H9 (cell line): ENCODE measurements at regions not wholly inside any gene's neighbourhood (a gene's known extent, or its start where the extent isn't known, plus 50 kb on each side); places are given as distances from the start of the nearest gene placed in this dataset.

ENCODE experiments used
- DNase-seq: peaks from one replicate; pipeline ENCODE4 v3.0.0-alpha.2; 2017
- H2AFZ ChIP-seq: one replicate; pipeline ENCODE4 v1.6.1; 2013; ENCODE audit warnings: mild to moderate bottlenecking, low read length, control low read depth, moderate library complexity
- H2AK5ac ChIP-seq: 2 replicates; pipeline ENCODE4 v1.6.1; 2013; ENCODE audit warnings: low read length, control low read depth, mixed read lengths; ENCODE audit not compliant: insufficient read length
- H2BK120ac ChIP-seq: one replicate; pipeline ENCODE4 v1.6.1; 2013; ENCODE audit warnings: low read depth, mild to moderate bottlenecking, low read length, control low read depth, inconsistent platforms; ENCODE audit not compliant: poor library complexity, severe bottlenecking
- H2BK12ac ChIP-seq: 2 replicates; pipeline ENCODE4 v1.6.1; 2013; ENCODE audit warnings: low read length, control low read depth, mixed read lengths, low read depth; ENCODE audit not compliant: insufficient read length
- H2BK15ac ChIP-seq: 2 replicates; pipeline ENCODE4 v1.6.1; 2013; ENCODE audit warnings: low read depth, low read length, control low read depth
- H2BK20ac ChIP-seq: one replicate; pipeline ENCODE4 v1.6.1; 2013; ENCODE audit warnings: low read depth, mild to moderate bottlenecking, low read length, control low read depth, inconsistent platforms; ENCODE audit not compliant: poor library complexity, severe bottlenecking
- H2BK5ac ChIP-seq: 2 replicates; pipeline ENCODE4 v1.6.1; 2013; ENCODE audit warnings: low read length, control low read depth, mixed read lengths; ENCODE audit not compliant: insufficient read length
- H3K14ac ChIP-seq: 2 replicates; pipeline ENCODE4 v1.6.1; 2013; ENCODE audit warnings: low read length, control low read depth; ENCODE audit not compliant: insufficient read depth
- H3K18ac ChIP-seq: 2 replicates; pipeline ENCODE4 v1.6.1; 2013; ENCODE audit warnings: low read depth, mild to moderate bottlenecking, mixed read lengths, low read length, control low read depth; ENCODE audit not compliant: insufficient read length
- H3K23ac ChIP-seq: 2 replicates; pipeline ENCODE4 v1.6.1; 2013; ENCODE audit warnings: low read length, control low read depth, mixed read lengths, low read depth; ENCODE audit not compliant: insufficient read length
- H3K23me2 ChIP-seq: 2 replicates; pipeline ENCODE4 v1.6.1; 2013; ENCODE audit warnings: low read depth, mild to moderate bottlenecking, mixed read lengths, low read length, control low read depth; ENCODE audit not compliant: insufficient read length, poor library complexity, severe bottlenecking
- H3K27ac ChIP-seq: 2 replicates; pipeline ENCODE4 v1.5.1; 2013; ENCODE audit warnings: low read length, control low read depth, mixed read lengths, low read depth; ENCODE audit not compliant: insufficient read length
- H3K27me3 ChIP-seq: 2 replicates; pipeline ENCODE4 v1.6.1; 2013; ENCODE audit warnings: low read length, control low read depth, inconsistent platforms; ENCODE audit not compliant: insufficient read depth
- H3K4ac ChIP-seq: 2 replicates; pipeline ENCODE4 v1.6.1; 2013; ENCODE audit warnings: low read depth, mild to moderate bottlenecking, control low read depth, inconsistent platforms, low read length, moderate library complexity
- H3K4me1 ChIP-seq: 2 replicates; pipeline ENCODE4 v1.6.1; 2013; ENCODE audit warnings: low read length, control low read depth, inconsistent platforms; ENCODE audit not compliant: insufficient read depth
- H3K4me2 ChIP-seq: 2 replicates; pipeline ENCODE4 v1.6.1; 2013; ENCODE audit warnings: low read length, control low read depth, mixed read lengths; ENCODE audit not compliant: insufficient read length, insufficient read depth
- H3K56ac ChIP-seq: 2 replicates; pipeline ENCODE4 v1.6.1; 2013; ENCODE audit warnings: low read depth, mild to moderate bottlenecking, mixed read lengths, low read length, control low read depth; ENCODE audit not compliant: insufficient read length
- H3K79me1 ChIP-seq: 2 replicates; pipeline ENCODE4 v1.6.1; 2013; ENCODE audit warnings: low read depth, mild to moderate bottlenecking, moderate library complexity, low read length, control low read depth, inconsistent platforms; ENCODE audit not compliant: insufficient read depth, poor library complexity, severe bottlenecking
- H3K79me2 ChIP-seq: 2 replicates; pipeline ENCODE4 v1.6.1; 2013; ENCODE audit warnings: low read length, control low read depth, inconsistent platforms; ENCODE audit not compliant: insufficient read depth
- H3K9ac ChIP-seq: 2 replicates; pipeline ENCODE4 v1.6.1; 2013; ENCODE audit warnings: low read length, control low read depth, mixed read lengths; ENCODE audit not compliant: insufficient read length; ENCODE audit errors: extremely low read depth
- H3K9me3 ChIP-seq: one replicate; pipeline ENCODE4 v1.6.1; 2013; ENCODE audit warnings: low read depth, low read length, inconsistent platforms; ENCODE audit not compliant: control insufficient read depth
- H3T11ph ChIP-seq: one replicate; pipeline ENCODE4 v1.6.1; 2013; ENCODE audit warnings: mild to moderate bottlenecking, low read length, control low read depth, inconsistent platforms
- H4K20me1 ChIP-seq: one replicate; pipeline ENCODE4 v1.6.1; 2013; ENCODE audit not compliant: control insufficient read depth, insufficient read length, insufficient read depth
- H4K5ac ChIP-seq: 2 replicates; pipeline ENCODE4 v1.6.1; 2013; ENCODE audit warnings: low read depth, mild to moderate bottlenecking, mixed read lengths, low read length, control low read depth; ENCODE audit not compliant: insufficient read length
- H4K8ac ChIP-seq: replicated peaks from 2 replicates; pipeline ENCODE4 v1.6.1; 2013; ENCODE audit warnings: low read length, control low read depth, mixed read lengths, low read depth; ENCODE audit not compliant: insufficient read length
- H4K91ac ChIP-seq: 2 replicates; pipeline ENCODE4 v1.6.1; 2013; ENCODE audit warnings: low read depth, mild to moderate bottlenecking, moderate library complexity, mixed read lengths, low read length, control low read depth; ENCODE audit not compliant: insufficient read length
- H3K27ac Mint-ChIP-seq, 3 experiments: 2 replicates in 2 of 3; 3 replicates in 1 of 3; pipeline ENCODE4 v1.8.0; 2020 to 2021; ENCODE audit warnings: mixed read lengths in 3 of 3, mild to moderate bottlenecking in 1 of 3, moderate library complexity in 1 of 3
- H3K27me3 Mint-ChIP-seq: 2 replicates; pipeline ENCODE4 v1.8.0; 2021; ENCODE audit warnings: low read depth, mild to moderate bottlenecking, moderate library complexity, mixed read lengths
- H3K36me3 Mint-ChIP-seq, 3 experiments: 2 replicates in 2 of 3; 3 replicates in 1 of 3; pipeline ENCODE4 v1.8.0; 2020 to 2021; ENCODE audit warnings: low read depth in 3 of 3, mixed read lengths in 3 of 3; ENCODE audit not compliant: insufficient read depth in 1 of 3
- H3K4me1 Mint-ChIP-seq, 2 experiments: 2 replicates each; pipeline ENCODE4 v1.8.0; 2020; ENCODE audit warnings: mixed read lengths in 2 of 2
- H3K4me3 Mint-ChIP-seq, 2 experiments: 2 replicates in 1 of 2; 3 replicates in 1 of 2; pipeline ENCODE4 v1.8.0; 2020 to 2021; ENCODE audit warnings: mild to moderate bottlenecking in 2 of 2, mixed read lengths in 2 of 2, moderate library complexity in 1 of 2
- H3K9me3 Mint-ChIP-seq, 2 experiments: 2 replicates in 1 of 2; 3 replicates in 1 of 2; pipeline ENCODE4 v1.8.0; 2020; ENCODE audit warnings: mild to moderate bottlenecking in 2 of 2, mixed read lengths in 2 of 2, moderate library complexity in 1 of 2
- CTCF ChIP-seq: fragments of 200-600 bp; sonication (generic); conservative IDR thresholded peaks from 3 replicates; pipeline ENCODE4 v1.8.0; 2021; ENCODE audit warnings: antibody characterized with exemption, mild to moderate bottlenecking
- WGBS: extraction: QIAGEN DNeasy Blood & Tissue Kit; methylation state at CpG from one replicate; pipeline ENCODE4 v1.1.7; 2013; ENCODE audit warnings: missing lambda C conversion rate, low lambda C conversion rate, mixed read lengths; ENCODE audit not compliant: insufficient read length; ENCODE audit errors: extremely low coverage; 5-methylcytosine and 5-hydroxymethylcytosine counted together

GRCh38 chr13:97743938-97744337, 209.5 kb upstream of the IPO5 start:
- no peak overlapping the region for H3K27ac Mint-ChIP-seq
- H3K4me2 ChIP-seq, result no peak overlapping the region

More at GRCh38 chr13:97743938-97744337, 209.5 kb upstream of the IPO5 start:
- no peak overlapping the region for H2AK5ac ChIP-seq
- H3K56ac ChIP-seq, result no peak overlapping the region
- no peak overlapping the region for H2BK15ac ChIP-seq
- no peak overlapping the region for H2AFZ ChIP-seq
- no peaks in the 10 kb centered on the region for H3K9me3 ChIP-seq
- no peak overlapping the region for H2BK5ac ChIP-seq
- no peak overlapping the region for H3K9ac ChIP-seq
- no peak overlapping the region for H2BK20ac ChIP-seq
- no peak overlapping the region for H3K23ac ChIP-seq
- no peak for DNase-seq
- peaks cover 5% of the 10 kb centered on the region for H3K4me1 ChIP-seq
- Mint-ChIP-seq H3K36me3 (no peaks in the 10 kb centered on the region; a peak in 3 of 7 replicates), H3K4me1 (peaks cover 6 to 14% of the 10 kb centered on the region in 2 experiments), H3K27me3 (no peaks in the 10 kb centered on the region), H3K4me3 (no peak overlapping the region), H3K9me3 (peaks cover 0 to 6% of the 10 kb centered on the region in 2 experiments; a peak in 4 of 5 replicates)
- TF ChIP-seq CTCF, result no peak
- H4K20me1 ChIP-seq, result no peaks in the 10 kb centered on the region
- WGBS, result no CpG with 5 or more reads among the region's 3 CpGs
- H4K91ac ChIP-seq, result no peak overlapping the region
- no peak overlapping the region for H3K4ac ChIP-seq
- no peak overlapping the region for H2BK120ac ChIP-seq
- H3K27me3 ChIP-seq, result no peaks in the 10 kb centered on the region; the same call in 1 of the 2 replicates
- no peak overlapping the region for H2BK12ac ChIP-seq
- H3K79me2 ChIP-seq, result no peaks in the 10 kb centered on the region
- H3K18ac ChIP-seq, result no peak overlapping the region
- H3K14ac ChIP-seq, result no peak overlapping the region
- H4K5ac ChIP-seq, result no peak overlapping the region
- H3T11ph ChIP-seq, result no peak overlapping the region
- no peaks in the 10 kb centered on the region for H3K79me1 ChIP-seq
- no peak overlapping the region for H4K8ac ChIP-seq
- H3K23me2 ChIP-seq, result no peaks in the 10 kb centered on the region
- no peak overlapping the region for H3K27ac ChIP-seq
